ENCODE measurements at regions not wholly inside any gene's neighbourhood (a gene's known extent, or its start where the extent isn't known, plus 50 kb on each side); places are given as distances from the start of the nearest gene placed in this dataset.

GRCh38 chr1:117682372-117682771 is 76.5 kb downstream of the TENT5C start:
- no peak for DNase-seq (ENCODE audit: low spot score)
- TF ChIP-seq CTCF (IDR thresholded peaks at IDR 0.05; ENCODE audit: borderline replicate concordance, control extremely low read depth, extremely low read depth, insufficient read depth, missing control alignments), result no peak
- in situ Hi-C loops (cut with MboI; ENCODE audit: low sequenced_read_pairs, unreplicated experiment), result no loop called here

GRCh38 chr1:117683571-117684285 is 77.9 kb downstream of the TENT5C start:
- TF ChIP-seq CTCF (IDR thresholded peaks at IDR 0.05; ENCODE audit: borderline replicate concordance, control extremely low read depth, extremely low read depth, insufficient read depth, missing control alignments), result no peak
- in situ Hi-C loops (cut with MboI; ENCODE audit: low sequenced_read_pairs, unreplicated experiment), result no loop called here
- no peak for DNase-seq (ENCODE audit: low spot score)

- TF ChIP-seq CTCF (IDR thresholded peaks at IDR 0.05; ENCODE audit: borderline replicate concordance, control extremely low read depth, extremely low read depth, insufficient read depth, missing control alignments), result no peak
- DNase-seq (ENCODE audit: low spot score), result no peak
- in situ Hi-C loops (cut with MboI; ENCODE audit: low sequenced_read_pairs, unreplicated experiment), result no loop called here
These were observed 80.3 kb downstream of the TENT5C start for GRCh38 chr1:117685936-117686806.

GRCh38 chr1:117686907-117687306 is 81.1 kb downstream of the TENT5C start:
- in situ Hi-C loops (cut with MboI; ENCODE audit: low sequenced_read_pairs, unreplicated experiment), result no loop called here
- DNase-seq (ENCODE audit: low spot score), result no peak

GRCh38 chr1:117689997-117690625 is 84.3 kb downstream of the TENT5C start:
- in situ Hi-C loops (cut with MboI; ENCODE audit: low sequenced_read_pairs, unreplicated experiment), result no loop called here
- TF ChIP-seq CTCF (IDR thresholded peaks at IDR 0.05; ENCODE audit: borderline replicate concordance, control extremely low read depth, extremely low read depth, insufficient read depth, missing control alignments), result no peak
- DNase-seq (ENCODE audit: low spot score), result no peak

More at GRCh38 chr1:117686907-117687306, 81.1 kb downstream of the TENT5C start:
- no peak for TF ChIP-seq CTCF (IDR thresholded peaks at IDR 0.05; ENCODE audit: borderline replicate concordance, control extremely low read depth, extremely low read depth, insufficient read depth, missing control alignments)

- in situ Hi-C loops (cut with MboI; ENCODE audit: low sequenced_read_pairs, unreplicated experiment), result no loop called here
- TF ChIP-seq CTCF (IDR thresholded peaks at IDR 0.05; ENCODE audit: borderline replicate concordance, control extremely low read depth, extremely low read depth, insufficient read depth, missing control alignments), result no peak
- no peak for DNase-seq (ENCODE audit: low spot score)
These were observed 86.1 kb downstream of the TENT5C start for GRCh38 chr1:117691942-117692341.
